ENCODE measurements at regions not wholly inside any gene's neighbourhood (a gene's known extent, or its start where the extent isn't known, plus 50 kb on each side); places are given as distances from the start of the nearest gene placed in this dataset.

GRCh38 chr5:93008502-93009207, 572.4 kb downstream of the NR2F1-AS1 start:
- H3K27ac ChIP-seq = no peak overlapping the region
- H3K4me3 ChIP-seq = no peak overlapping the region
- WGBS, 2 donors = 74 to 79% methylated on average over 7 of the region's 7 CpGs
- no peaks in the 10 kb centered on the region for H3K27me3 ChIP-seq
- H3K36me3 ChIP-seq = no peaks in the 10 kb centered on the region
- intact Hi-C loops (cut with DNase I) = no loop called here
- peaks cover 0 to 3% (median 0%) of the 10 kb centered on the region in 11 donors for H3K9me3 ChIP-seq
- no peaks in the 10 kb centered on the region for H3K4me1 ChIP-seq
- DNase-seq (no peak), ATAC-seq (no peak)
- no peak for TF ChIP-seq CTCF (IDR thresholded peaks at IDR 0.05)

GRCh38 chr5:93006915-93007314, 574.1 kb downstream of the NR2F1-AS1 start:
- no peaks in the 10 kb centered on the region for H3K27me3 ChIP-seq
- H3K4me3 ChIP-seq = no peak overlapping the region
- no peaks in the 10 kb centered on the region for H3K4me1 ChIP-seq
- ATAC-seq (no peak), DNase-seq (no peak)
- H3K36me3 ChIP-seq = no peaks in the 10 kb centered on the region
- intact Hi-C loops (cut with DNase I) = no loop called here
- no peak for TF ChIP-seq CTCF (IDR thresholded peaks at IDR 0.05)
- 41 to 42% methylated on average over 2 of the region's 2 CpGs for WGBS, 2 donors
- no peak overlapping the region for H3K27ac ChIP-seq
- H3K9me3 ChIP-seq = peaks cover 0 to 3% (median 0%) of the 10 kb centered on the region in 11 donors

- TF ChIP-seq CTCF (IDR thresholded peaks at IDR 0.05) = no peak
- no peak for DNase-seq
- no peak for ATAC-seq
- 60% methylated on average over 5 of the region's 5 CpGs for WGBS, 2 donors
- Histone ChIP-seq H3K27me3 (no peaks in the 10 kb centered on the region), H3K36me3 (no peaks in the 10 kb centered on the region), H3K9me3 (peaks cover 0 to 33% (median 9%) of the 10 kb centered on the region in 11 donors), H3K4me3 (no peak overlapping the region), H3K27ac (no peak overlapping the region), H3K4me1 (no peaks in the 10 kb centered on the region)
- intact Hi-C loops (cut with DNase I) = no loop called here
Measured at GRCh38 chr5:92998456-92998855, 582.6 kb downstream of the NR2F1-AS1 start.

DNA sequence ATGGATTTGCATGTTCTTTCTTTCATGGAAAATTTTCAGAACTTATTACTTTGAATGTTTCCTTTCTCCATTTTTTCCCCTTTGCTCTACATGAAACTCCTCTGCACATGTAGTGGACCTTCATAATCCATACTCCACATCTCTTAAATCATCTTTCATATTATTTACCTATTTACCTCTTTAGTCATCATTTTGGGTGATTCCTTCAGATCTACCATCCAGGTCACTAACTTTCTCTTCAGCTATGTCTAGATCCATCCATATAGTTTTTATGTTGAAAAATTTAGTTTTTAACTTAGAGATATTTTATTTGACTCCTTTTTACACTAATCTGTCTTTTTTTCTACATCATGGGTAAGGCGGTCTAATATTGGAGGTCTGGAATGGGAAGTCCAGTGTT, 586.6 kb downstream of the NR2F1-AS1 start:
- Histone ChIP-seq H3K4me3 (no peak overlapping the region), H3K4me1 (no peaks in the 10 kb centered on the region), H3K36me3 (no peaks in the 10 kb centered on the region), H3K27ac (no peak overlapping the region), H3K27me3 (no peaks in the 10 kb centered on the region), H3K9me3 (peaks cover 0 to 26% (median 9%) of the 10 kb centered on the region in 11 donors)
- TF ChIP-seq CTCF (IDR thresholded peaks at IDR 0.05) = no peak
- no peak for DNase-seq
- intact Hi-C loops (cut with DNase I) = no loop called here
- no peak for ATAC-seq
- 97 to 100% methylated on average over 1 of the region's 1 CpG for WGBS, 2 donors

Data from heart right ventricle (tissue), 16 donors.